Hematopoietic multipotent progenitor cell (in vitro differentiated cells): ENCODE measurements at regions not wholly inside any gene's neighbourhood (a gene's known extent, or its start where the extent isn't known, plus 50 kb on each side); places are given as distances from the start of the nearest gene placed in this dataset.

Source experiments
- DNase-seq, 3 donors: peaks; one replicate each; pipeline ENCODE4 v3.0.0-alpha.2; 2011 to 2015; ENCODE audit warnings: low read depth in 2 of 3, low spot score in 2 of 3

- no peak for DNase-seq
Observed at GRCh38 chr15:85974348-85974705, 105.3 kb upstream of the AGBL1 start.

GRCh38 chr15:85974742-85975141 is 104.9 kb upstream of the AGBL1 start:
- DNase-seq, result no peak

GRCh38 chr15:85976102-85976501 is 103.6 kb upstream of the AGBL1 start:
- no peak for DNase-seq

DNA sequence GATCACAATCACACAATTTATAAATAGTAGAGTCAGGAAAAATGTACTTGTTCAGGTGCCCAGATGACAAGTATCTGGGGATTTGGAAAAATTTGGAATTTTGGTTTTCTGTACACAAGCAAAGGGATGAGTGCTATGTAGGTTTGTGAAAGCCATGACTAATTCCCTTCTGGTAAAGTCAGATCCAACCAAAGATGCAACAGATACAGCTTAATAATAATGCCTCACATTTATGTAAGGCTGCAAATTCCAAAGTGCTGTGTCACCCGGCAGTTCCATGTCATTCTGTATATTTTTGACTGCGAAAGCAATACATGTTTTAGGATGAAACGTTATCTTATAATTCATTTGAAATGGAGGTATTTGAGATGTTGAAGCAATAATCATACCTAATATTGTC is 102.7 kb upstream of the AGBL1 start:
- no peak for DNase-seq

DNA sequence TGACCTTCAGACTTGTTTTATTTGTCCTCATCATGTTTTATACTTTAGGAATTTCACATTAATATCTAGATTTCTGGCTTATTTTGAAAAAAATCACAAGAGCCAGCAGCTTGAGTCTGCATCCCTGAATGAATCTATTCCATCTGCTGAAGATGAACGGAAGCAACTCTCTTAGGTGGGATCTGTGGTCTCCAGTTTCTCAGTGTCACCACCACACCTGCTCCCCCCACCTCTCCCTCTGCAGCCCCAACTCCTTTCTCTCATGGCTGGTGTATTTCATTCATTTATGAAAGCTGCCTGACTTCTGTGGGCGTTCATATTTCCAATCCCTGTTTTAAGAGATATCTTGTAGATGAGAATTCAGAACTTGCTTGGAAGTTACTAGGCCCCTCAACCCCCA is 102.1 kb upstream of the AGBL1 start:
- DNase-seq, result no peak

GRCh38 chr15:85979929-85980328 is 99.7 kb upstream of the AGBL1 start:
- no peak for DNase-seq

- no peak for DNase-seq
Observed at GRCh38 chr15:85980946-85981345, 98.7 kb upstream of the AGBL1 start.

DNA sequence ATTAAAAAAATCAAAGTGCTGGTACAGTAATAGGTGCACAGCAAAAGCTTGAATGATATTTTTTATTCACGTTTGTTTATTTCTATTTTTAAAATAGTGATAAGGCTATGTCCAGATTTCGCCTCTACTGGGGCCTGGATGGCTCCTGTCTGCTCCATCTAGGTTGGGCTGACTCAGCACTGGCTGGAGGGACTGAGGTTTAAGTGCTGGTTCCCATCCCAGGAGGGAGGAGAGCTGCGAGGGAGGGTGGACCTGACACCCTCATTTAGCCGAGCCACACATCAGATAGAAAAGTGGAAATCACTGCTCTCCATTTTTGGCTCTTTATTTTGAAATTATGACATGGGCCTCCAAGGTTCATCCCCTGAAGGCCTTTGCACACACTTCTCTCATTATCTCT is 95.4 kb upstream of the AGBL1 start:
- no peak for DNase-seq

- DNase-seq, result no peak
Observed at GRCh38 chr15:85986116-85986515, 93.6 kb upstream of the AGBL1 start.

- no peak for DNase-seq
Observed at GRCh38 chr15:85986741-85987140, 92.9 kb upstream of the AGBL1 start.

DNA sequence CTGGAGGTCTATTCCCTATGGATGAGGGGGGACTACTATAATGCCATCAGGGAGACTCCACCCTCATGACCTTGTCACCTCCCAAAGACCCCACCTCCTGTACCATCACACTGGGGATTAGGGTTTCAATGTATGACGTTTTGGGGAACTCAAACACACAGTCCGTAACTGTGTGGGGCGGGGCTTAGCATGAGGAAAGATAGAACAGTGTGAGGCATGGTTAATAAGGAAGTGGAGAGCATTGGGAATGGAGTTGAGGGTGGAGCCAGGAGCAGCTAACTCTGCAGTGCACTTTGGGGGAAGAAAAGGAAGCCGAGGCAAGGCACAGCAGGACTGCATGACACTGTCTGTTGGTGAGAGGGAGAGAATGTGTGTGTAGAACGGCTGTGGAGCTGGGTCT is 90.9 kb upstream of the AGBL1 start:
- DNase-seq, result no peak

DNA sequence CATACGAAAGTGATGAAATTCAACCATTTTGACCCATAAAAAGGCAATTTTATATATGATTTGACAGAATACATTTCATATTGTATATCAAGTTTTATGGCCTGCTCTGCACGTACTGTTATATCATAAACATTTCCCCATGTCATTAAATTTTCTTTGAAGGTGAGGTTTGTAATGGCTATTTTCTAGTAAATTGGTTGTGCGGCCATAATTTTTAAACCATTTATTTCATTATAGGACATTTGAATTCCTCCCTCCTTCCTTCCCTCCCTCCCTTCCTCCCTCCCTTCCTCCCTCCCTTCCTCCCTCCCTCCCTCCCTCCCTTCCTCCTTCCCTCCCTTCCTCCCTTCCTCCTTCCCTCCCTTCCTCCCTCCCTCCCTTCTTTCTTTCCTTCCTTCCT is 87.4 kb upstream of the AGBL1 start:
- DNase-seq, result no peak

DNA sequence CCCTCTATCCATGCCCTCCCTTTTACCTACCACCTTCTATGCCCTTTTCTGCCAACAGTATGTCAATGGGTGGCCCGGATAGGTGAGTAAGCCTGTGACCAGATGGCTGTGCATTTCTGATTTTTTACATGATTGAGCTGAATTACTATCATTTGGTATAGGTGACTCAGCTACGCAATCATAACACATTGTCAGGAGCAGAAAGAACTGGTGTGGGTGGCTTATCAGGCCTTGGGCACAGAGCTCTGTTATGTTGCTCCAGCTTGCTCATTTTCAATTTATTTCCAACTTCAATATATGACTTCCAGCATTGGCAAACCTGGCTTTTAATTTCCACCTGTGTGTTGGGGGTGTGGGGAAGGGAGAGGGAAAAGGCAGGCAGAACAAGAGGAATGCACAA is 86.6 kb upstream of the AGBL1 start:
- DNase-seq, result no peak

DNA sequence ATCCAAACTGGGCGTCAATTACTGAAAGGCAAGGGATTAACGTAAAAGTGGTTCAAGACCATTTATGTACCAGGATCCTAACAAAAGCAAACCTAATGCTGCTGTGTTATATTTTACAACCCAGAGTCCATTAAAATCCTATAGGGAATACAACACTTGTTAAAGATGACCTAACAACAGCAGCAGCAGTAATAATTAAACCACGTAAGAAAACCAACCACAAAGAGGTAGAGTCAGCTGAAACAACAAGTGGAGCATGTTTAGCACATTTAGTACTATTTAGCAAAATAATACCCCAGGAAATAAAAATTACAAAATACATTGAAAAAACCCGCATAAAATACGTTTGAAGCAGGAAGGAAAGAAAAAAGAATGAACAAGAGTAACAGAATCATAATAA is 82.1 kb upstream of the AGBL1 start:
- DNase-seq, result no peak

- no peak for DNase-seq
Observed at GRCh38 chr15:85999658-86000057, 80.0 kb upstream of the AGBL1 start.

DNA sequence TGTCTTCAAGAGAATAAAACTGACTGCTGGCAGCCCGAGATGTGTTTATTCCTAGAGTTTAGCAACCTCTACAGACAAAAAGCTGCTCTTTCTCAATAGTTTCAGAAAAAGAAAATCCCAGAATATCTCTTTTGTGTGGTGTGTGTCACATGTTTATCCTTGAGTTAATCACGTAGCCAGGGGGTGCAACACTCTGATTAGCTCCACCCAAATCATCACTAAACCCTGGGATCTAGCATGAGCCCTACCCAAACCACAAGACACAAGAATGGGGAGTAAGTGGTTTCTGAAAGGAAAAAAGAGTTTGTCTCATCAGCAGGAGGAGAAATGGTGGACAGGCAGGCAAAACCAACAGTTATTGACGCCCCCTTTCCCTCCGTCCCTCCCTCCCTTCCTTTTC is 78.5 kb upstream of the AGBL1 start:
- no peak for DNase-seq

DNA sequence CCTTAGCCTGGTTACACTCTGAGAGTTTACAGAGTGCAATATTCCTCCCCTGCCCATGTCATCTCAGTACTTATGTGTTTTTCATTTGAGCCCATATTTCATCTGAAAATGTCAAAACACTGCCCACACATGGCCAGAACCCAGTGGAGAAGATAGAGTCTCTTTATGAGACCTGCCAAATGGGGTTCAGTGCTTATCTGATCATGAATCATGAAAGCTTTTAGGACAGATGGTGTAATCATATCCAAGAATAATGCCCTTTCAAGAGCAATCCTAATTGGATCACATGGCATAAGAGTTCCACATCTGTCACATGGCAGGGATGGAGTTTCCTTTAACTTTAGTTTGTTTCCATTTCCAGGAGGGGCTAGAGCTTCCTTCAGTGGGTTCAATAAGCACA is 77.2 kb upstream of the AGBL1 start:
- no peak for DNase-seq

DNA sequence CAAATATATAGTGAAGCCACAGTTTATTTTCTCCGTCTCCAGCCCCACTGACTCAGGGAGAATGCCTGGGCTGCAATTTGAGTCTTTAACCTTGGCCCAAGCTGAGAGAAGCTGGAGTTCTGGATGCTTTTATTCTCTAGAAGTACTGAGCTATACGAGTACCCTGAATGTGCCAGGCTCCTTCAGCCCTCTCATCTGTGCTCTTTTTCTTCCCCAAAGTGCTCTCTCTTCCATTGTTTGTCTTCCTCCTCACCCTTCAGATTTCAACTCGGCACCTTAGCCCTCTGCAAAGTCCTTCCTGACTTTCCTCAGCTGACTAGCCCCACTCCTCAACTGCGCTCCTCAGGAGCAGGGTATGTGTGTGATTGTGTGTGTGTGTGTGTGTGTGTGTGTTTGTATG is 75.6 kb upstream of the AGBL1 start:
- no peak for DNase-seq

DNA sequence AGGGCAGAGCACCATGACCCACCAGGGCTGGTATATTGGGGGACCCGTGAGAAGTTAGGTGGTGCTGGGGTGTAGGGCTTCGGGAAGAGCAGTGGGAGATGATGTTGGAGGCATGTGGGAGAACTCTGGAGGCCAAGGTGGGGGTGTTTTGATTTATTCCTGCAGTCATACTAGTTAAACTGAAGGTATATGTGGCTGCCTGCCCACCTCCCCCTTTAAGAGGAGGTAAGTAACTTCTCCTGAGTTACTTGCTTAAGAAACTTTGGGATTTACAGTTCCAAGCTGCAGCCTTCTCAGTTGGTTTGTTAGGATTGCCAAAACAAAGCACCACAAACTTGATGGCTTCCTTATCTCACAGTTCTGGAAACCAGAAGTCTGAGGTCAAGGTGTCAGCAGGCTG is 73.1 kb upstream of the AGBL1 start:
- DNase-seq, result no peak

DNA sequence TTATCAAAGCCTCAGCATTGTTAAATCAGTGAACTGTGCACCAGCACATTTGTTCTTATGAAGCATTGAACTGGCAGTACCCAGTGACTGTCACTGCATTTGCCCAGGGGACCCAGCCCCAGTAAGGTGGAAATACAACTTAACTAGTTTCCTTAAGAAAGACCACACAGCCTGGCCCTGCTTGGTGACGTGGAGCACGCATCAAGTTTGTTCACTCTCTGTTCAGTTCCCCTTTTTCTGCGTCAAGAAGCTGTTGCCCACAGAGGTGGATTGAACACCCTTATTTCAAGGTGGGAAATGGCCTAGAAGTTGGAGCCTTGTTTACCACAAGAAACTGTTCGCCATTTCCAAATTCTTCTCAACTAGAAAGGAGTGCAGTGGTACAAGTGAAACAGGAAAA is 69.9 kb upstream of the AGBL1 start:
- no peak for DNase-seq

GRCh38 chr15:86010398-86010797 is 69.3 kb upstream of the AGBL1 start:
- DNase-seq, result no peak

DNA sequence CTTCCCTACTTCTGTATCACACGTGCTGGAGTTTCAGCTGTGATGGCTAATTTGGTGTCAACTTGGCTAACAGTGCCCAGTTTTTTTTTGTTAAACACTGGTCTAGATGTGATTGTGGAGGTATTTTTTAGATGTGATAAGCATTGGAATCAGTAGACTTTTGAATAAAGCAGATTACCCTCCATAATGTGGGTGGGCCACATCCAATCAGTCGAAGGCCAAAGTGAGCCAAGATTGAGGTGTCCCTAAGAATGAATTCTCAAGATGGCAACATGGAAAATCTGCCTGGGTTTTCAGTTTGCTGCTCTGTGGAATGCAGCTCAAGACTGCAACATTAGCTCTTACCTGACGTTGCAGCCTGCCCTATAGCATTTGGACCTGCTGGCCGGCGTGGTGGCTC is 68.8 kb upstream of the AGBL1 start:
- DNase-seq, result no peak

- DNase-seq, result no peak
Observed at GRCh38 chr15:86014016-86014415, 65.7 kb upstream of the AGBL1 start.

GRCh38 chr15:86016750-86017149 is 62.9 kb upstream of the AGBL1 start:
- DNase-seq, result no peak
